Spleen (tissue), 11 donors: ENCODE measurements at regions not wholly inside any gene's neighbourhood (a gene's known extent, or its start where the extent isn't known, plus 50 kb on each side); places are given as distances from the start of the nearest gene placed in this dataset.

Source experiments
- DNase-seq: peaks from one replicate; pipeline ENCODE4 v3.0.0-alpha.2; 2020
- H3K27ac ChIP-seq, 8 donors: fragments of 200-600 bp; sonication (generic) in 7 of 8; 1 replicate in 4 of 8; 2 replicates in 4 of 8; pipeline versions ENCODE4 v1.5.0 to v1.8.0; 2016 to 2021; ENCODE audit warnings: inconsistent platforms in 4 of 8, mild to moderate bottlenecking in 4 of 8, moderate library complexity in 1 of 8
- H3K27me3 ChIP-seq, 7 donors: fragments of 200-600 bp; sonication (generic) in 6 of 7; replicated peaks in 1 of 7; 1 replicate in 4 of 7; 2 replicates in 3 of 7; pipeline versions ENCODE4 v1.5.0 to v1.8.0; 2016 to 2021; ENCODE audit warnings: inconsistent platforms in 3 of 7, mild to moderate bottlenecking in 1 of 7
- H3K36me3 ChIP-seq, 6 donors: fragments of 200-600 bp; sonication (generic) in 5 of 6; 1 replicate in 4 of 6; 2 replicates in 2 of 6; pipeline versions ENCODE4 v1.5.0 to v1.8.0; 2016 to 2021; ENCODE audit warnings: inconsistent platforms in 2 of 6
- H3K4me1 ChIP-seq, 6 donors: fragments of 200-600 bp; sonication (generic) in 5 of 6; 1 replicate in 3 of 6; 2 replicates in 3 of 6; pipeline versions ENCODE4 v1.5.0 to v1.8.0; 2016 to 2021; ENCODE audit warnings: inconsistent platforms in 3 of 6
- H3K4me3 ChIP-seq, 8 donors: fragments of 200-600 bp; sonication (generic) in 7 of 8; 1 replicate in 4 of 8; 2 replicates in 4 of 8; pipeline versions ENCODE4 v1.5.0 to v1.8.0; 2016 to 2021; ENCODE audit warnings: inconsistent platforms in 4 of 8, mild to moderate bottlenecking in 4 of 8, moderate library complexity in 2 of 8
- H3K9me3 ChIP-seq, 8 donors: fragments of 200-600 bp; sonication (generic) in 7 of 8; 1 replicate in 4 of 8; 2 replicates in 4 of 8; pipeline versions ENCODE4 v1.5.0 to v1.8.0; 2016 to 2021; ENCODE audit warnings: inconsistent platforms in 4 of 8
- POLR2A ChIP-seq, 3 donors: fragments of 450-650 bp; IDR thresholded peaks; one replicate each; pipeline ENCODE4 v1.5.1; 2017; ENCODE audit warnings: antibody characterized with exemption in 3 of 3, mild to moderate bottlenecking in 1 of 3
- POLR2AphosphoS5 ChIP-seq, 3 donors: sonication (generic); formaldehyde crosslinking; IDR thresholded peaks; one replicate each; pipeline ENCODE4 v1.5.1; 2017; ENCODE audit warnings: antibody characterized with exemption in 3 of 3
- WGBS, 5 donors: extraction: QIAGEN DNeasy Blood & Tissue Kit in 3 of 5; methylation state at CpG; one replicate each; pipeline versions ENCODE4 v1.1.5 to v1.1.7; 2013 to 2018; 5-methylcytosine and 5-hydroxymethylcytosine counted together
- intact Hi-C: fragments of 100-400 bp; cut with DNase I; formaldehyde crosslinking; loops from one replicate; pipeline ENCODE4 v1.15.0; 2023; ENCODE audit warnings: low total_unique reads
- TF ChIP-seq, protein P1 (sequence below), 11 experiments: fragments of 200-600 bp in 7 of 11; fragments of 450-650 bp in 4 of 11; sonication (generic) in 4 of 11; IDR thresholded peaks in 8 of 11; conservative IDR thresholded peaks in 3 of 11; 1 replicate in 7 of 11; 2 replicates in 4 of 11; pipeline versions ENCODE4 v1.4.0 to v1.8.0; 2016 to 2021; ENCODE audit warnings: antibody characterized with exemption in 11 of 11, inconsistent platforms in 4 of 11, mild to moderate bottlenecking in 1 of 11
- donor health status: healthy with polysubstance abuse.
- donor health status: DM: no; HTN: no; CAD: no; lungs with moderate emphysema.
- donor health status: DM: no; HTN: no; CAD: no.
- donor health status: Bipolar disorder and iron deficiency.
- donor health status: healthy.
- donor health status: DM: no; HTN: no; CAD: no.
- donor health status: DM: yes; HTN: yes; CAD: no.

DNA sequence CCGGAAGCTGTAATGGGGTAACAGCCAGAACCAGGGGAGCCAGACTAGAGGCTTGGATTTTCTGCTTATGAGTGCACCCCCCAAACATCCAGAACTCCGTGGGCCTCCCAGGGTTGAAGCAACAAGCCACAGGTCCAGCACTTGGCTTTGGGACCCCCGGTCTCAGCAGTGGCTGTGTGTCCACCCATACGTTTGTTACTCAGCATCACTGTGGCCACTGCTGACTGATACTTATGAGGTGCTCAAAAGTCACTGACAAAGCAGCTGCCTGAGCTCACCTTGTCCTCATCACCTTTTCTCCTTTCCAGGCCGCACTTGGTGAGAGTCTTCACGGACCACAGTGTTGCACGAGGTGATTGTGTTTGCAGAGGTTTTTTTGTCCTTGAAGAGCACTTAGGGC, 145.6 kb upstream of the RFLNA start:
- DNase-seq, result no peak

DNA sequence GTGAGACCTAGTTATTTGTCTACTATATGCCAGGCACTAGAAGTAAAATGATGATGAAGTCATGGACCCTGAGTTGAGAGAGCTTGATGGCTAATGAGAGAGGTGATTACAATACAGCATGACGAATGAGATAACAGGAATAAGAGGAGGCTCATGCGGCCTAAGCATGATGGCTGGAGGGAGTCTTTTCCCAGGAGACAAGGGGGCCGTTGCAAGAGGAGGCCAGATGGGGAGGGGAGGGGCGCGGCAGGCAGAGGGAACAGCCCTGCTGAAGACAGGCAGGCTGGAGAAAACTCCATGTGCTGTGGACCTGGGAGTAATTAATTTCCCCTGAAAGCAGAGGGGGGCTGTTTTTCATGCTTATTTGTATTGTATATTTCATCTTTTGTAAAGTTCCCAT, 144.7 kb upstream of the RFLNA start:
- H3K36me3 ChIP-seq, result no peaks in the 10 kb centered on the region
- 55 to 75% (median 69%) methylated on average over 5 of the region's 5 CpGs for WGBS, 5 donors
- intact Hi-C loops, result no loop called here
- no peak for DNase-seq
- H3K9me3 ChIP-seq, result no peaks in the 10 kb centered on the region
- no peaks in the 10 kb centered on the region for H3K27me3 ChIP-seq
- TF ChIP-seq POLR2A (IDR thresholded peaks at IDR 0.05), result no peak
- no peak for TF ChIP-seq POLR2AphosphoS5 (IDR thresholded peaks at IDR 0.05)
- TF ChIP-seq, protein P1, sequence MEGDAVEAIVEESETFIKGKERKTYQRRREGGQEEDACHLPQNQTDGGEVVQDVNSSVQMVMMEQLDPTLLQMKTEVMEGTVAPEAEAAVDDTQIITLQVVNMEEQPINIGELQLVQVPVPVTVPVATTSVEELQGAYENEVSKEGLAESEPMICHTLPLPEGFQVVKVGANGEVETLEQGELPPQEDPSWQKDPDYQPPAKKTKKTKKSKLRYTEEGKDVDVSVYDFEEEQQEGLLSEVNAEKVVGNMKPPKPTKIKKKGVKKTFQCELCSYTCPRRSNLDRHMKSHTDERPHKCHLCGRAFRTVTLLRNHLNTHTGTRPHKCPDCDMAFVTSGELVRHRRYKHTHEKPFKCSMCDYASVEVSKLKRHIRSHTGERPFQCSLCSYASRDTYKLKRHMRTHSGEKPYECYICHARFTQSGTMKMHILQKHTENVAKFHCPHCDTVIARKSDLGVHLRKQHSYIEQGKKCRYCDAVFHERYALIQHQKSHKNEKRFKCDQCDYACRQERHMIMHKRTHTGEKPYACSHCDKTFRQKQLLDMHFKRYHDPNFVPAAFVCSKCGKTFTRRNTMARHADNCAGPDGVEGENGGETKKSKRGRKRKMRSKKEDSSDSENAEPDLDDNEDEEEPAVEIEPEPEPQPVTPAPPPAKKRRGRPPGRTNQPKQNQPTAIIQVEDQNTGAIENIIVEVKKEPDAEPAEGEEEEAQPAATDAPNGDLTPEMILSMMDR (IDR thresholded peaks at IDR 0.05 in 8 of 11, conservative IDR thresholded peaks at IDR 0.05 in 3 of 11), result no peak
- H3K4me1 ChIP-seq, result no peaks in the 10 kb centered on the region
- H3K4me3 ChIP-seq, result no peak overlapping the region
- H3K27ac ChIP-seq, result no peak overlapping the region

More for the DNA sequence above, 145.6 kb upstream of the RFLNA start:
- H3K36me3 ChIP-seq, result no peaks in the 10 kb centered on the region
- no peak overlapping the region for H3K4me3 ChIP-seq
- H3K27ac ChIP-seq, result no peak overlapping the region
- intact Hi-C loops, result no loop called here
- H3K27me3 ChIP-seq, result no peaks in the 10 kb centered on the region
- TF ChIP-seq POLR2AphosphoS5 (IDR thresholded peaks at IDR 0.05) (no peak), POLR2A (IDR thresholded peaks at IDR 0.05) (no peak)
- TF ChIP-seq, protein P1 (IDR thresholded peaks at IDR 0.05 in 8 of 11, conservative IDR thresholded peaks at IDR 0.05 in 3 of 11), result no peak
- H3K4me1 ChIP-seq, result no peaks in the 10 kb centered on the region
- 84 to 95% (median 91%) methylated on average over 4 to 7 of the region's 7 CpGs for WGBS, 5 donors
- no peaks in the 10 kb centered on the region for H3K9me3 ChIP-seq

DNA sequence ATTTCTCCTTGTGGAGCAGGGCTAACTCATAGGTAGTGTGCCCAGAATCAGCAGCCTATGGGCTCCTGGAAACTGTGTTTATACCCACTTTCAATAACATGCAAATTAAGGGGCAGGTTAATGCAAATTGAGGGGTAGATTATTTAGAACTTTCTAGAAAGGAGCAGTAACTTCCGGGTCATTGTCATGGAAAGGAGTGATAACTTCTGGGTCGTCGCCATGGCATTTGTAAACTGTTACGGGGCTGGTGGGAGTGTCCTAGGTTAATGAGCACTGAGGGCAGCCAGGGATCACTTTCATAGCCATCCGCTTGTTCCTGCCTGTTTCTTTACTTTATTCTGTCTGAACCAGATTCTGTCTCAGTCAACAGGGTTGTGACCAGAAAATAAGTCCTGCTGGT, 143.3 kb upstream of the RFLNA start:
- H3K36me3 ChIP-seq, result no peaks in the 10 kb centered on the region
- TF ChIP-seq, protein P1 (IDR thresholded peaks at IDR 0.05 in 8 of 11, conservative IDR thresholded peaks at IDR 0.05 in 3 of 11), result no peak
- TF ChIP-seq POLR2AphosphoS5 (IDR thresholded peaks at IDR 0.05), result no peak
- TF ChIP-seq POLR2A (IDR thresholded peaks at IDR 0.05), result no peak
- no peak overlapping the region for H3K4me3 ChIP-seq
- WGBS, 5 donors, result 58 to 84% (median 76%) methylated on average over 5 of the region's 5 CpGs
- H3K27me3 ChIP-seq, result no peaks in the 10 kb centered on the region
- H3K4me1 ChIP-seq, result no peaks in the 10 kb centered on the region
- H3K9me3 ChIP-seq, result no peaks in the 10 kb centered on the region
- no peak overlapping the region for H3K27ac ChIP-seq
- no peak for DNase-seq
- intact Hi-C loops, result no loop called here

DNA sequence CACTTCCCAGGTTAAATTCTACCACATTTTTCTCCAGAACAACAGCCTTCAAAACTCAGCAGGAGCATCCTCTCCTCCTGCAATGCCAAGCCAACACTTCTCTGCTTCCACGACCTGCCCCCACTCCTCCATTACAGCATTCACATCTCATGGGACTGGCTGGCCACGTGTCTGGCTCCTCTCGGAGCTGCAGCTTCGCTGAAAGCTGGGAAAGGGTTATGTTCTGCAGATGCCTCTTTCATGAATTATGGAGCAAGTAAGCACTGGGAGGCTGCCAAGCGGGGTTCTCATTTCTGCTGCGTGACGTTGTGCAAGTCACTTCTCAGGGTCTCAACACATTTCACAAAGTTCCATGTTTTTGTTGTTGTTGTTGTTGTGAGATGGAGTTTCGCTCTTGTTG, 142.2 kb upstream of the RFLNA start:
- intact Hi-C loops, result no loop called here
- WGBS, 5 donors, result 74 to 85% (median 79%) methylated on average over 8 of the region's 8 CpGs

More for the DNA sequence above, 142.2 kb upstream of the RFLNA start:
- Histone ChIP-seq H3K4me3 (no peak overlapping the region), H3K27me3 (no peaks in the 10 kb centered on the region), H3K4me1 (no peaks in the 10 kb centered on the region), H3K27ac (no peak overlapping the region), H3K9me3 (no peaks in the 10 kb centered on the region), H3K36me3 (no peaks in the 10 kb centered on the region)
- DNase-seq, result no peak
- TF ChIP-seq, protein P1 (IDR thresholded peaks at IDR 0.05 in 8 of 11, conservative IDR thresholded peaks at IDR 0.05 in 3 of 11), result no peak
- TF ChIP-seq POLR2AphosphoS5 (IDR thresholded peaks at IDR 0.05) (no peak), POLR2A (IDR thresholded peaks at IDR 0.05) (no peak)
